KBM-7 (cell line): ENCODE measurements at regions not wholly inside any gene's neighbourhood (a gene's known extent, or its start where the extent isn't known, plus 50 kb on each side); places are given as distances from the start of the nearest gene placed in this dataset.

Experiments
- DNase-seq: peaks from one replicate; pipeline ENCODE4 v3.0.0-alpha.2; 2015
- in situ Hi-C: fragments of 300-500 bp; cut with MboI; formaldehyde crosslinking; loops from 2 replicates; pipeline ENCODE4 v1.14.3; 2020; ENCODE audit warnings: low sequenced_read_pairs, low pct_unique_long_range_greater_than_20kb, mixed read lengths

DNA sequence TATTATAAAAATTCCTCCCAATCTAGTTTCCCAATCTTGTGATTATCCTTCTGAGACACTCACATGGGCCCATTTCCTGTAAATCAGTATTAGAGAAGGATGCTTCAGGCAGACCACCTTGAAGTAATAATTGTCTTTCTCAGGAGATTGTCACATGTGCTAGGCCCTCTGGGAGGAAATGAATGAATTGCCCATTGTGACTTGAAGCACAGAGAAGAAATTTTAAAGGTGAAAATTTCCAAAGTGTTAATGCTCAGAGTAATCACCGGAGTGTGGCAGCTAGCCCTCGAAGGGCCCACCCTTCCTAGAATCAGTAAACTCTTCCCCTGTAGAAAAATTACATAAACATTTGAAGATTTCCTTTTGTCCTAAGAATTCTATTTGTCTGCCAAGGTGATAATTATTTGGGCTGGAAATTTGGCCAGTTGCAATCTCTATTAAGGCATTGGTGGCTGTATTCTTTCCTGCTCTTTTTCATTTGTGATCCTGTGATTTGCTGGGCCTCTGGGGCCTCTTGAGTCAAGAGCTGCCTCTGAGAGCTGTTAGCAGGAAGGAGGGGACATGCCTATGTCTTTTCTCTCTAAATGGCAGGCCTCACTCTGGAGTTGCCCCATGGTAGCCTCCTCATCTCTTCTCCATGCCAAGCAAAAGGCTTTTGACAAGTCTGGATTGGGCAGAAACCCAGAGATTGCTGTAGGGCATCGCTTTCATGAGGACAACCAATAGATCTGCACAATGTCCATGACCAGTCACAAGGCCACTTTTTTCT is 371.5 kb upstream of the ACTBL2 start:
- in situ Hi-C loops, result no loop called here
- DNase-seq, result no peak

DNA sequence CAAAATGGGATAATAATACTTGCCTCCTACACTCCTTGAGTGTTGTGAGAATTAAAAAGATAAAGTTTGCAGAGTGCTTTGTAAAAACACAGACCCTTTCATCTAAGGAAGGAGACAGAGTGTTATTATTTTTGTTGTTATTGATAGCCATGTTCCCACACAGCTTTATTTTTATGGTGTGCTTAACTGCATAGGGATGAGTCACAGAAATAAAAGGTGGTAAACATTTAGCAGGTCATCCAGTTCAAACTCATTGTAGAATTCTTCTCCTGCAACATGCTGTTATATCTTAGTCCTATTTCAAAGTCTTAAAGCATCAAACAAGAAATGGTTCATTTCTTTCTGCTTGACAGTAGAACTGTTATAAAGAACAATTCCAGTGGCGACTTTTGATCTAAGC is 367.5 kb upstream of the ACTBL2 start:
- in situ Hi-C loops, result no loop called here
- DNase-seq, result no peak

DNA sequence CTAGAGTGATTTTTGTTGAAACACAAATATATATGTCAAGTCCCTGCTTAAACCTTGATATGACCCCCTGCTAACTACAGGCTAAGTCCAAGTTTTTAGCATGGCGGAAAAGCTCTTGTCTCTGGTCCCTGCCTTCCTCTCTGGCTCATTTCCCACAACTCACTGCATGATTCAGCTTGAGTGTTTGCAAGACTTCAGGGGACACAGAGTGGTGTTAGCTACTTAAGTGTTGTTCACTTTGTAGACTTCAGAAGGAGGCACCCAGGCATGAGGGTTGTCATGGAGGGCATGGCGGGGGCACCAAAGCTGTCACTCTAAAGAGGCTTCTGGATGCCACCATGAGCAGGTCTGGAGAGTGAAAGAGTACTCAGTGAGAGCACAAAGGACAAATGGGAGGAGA is 362.4 kb upstream of the ACTBL2 start:
- DNase-seq, result no peak
- in situ Hi-C loops, result no loop called here

DNA sequence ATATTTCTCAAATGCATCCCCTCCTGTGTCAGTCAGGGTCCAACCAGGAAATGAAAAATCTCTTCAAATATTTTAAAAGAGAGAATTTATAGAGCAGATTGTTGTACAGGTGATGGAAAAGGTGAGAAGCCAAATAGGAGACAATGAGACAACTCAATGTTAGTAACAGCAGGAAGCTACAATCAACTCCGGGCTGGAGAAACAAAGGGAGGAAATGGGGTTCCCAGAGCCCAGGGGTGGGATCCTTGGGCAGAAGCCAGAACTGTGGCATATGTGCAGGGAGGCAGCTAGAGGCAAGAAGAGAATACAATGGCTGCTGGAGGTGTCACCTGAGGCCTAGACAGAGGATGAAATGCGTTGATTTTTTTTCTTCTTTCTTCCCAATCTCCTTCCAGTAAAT is 361.8 kb upstream of the ACTBL2 start:
- no peak for DNase-seq
- in situ Hi-C loops, result no loop called here

DNA sequence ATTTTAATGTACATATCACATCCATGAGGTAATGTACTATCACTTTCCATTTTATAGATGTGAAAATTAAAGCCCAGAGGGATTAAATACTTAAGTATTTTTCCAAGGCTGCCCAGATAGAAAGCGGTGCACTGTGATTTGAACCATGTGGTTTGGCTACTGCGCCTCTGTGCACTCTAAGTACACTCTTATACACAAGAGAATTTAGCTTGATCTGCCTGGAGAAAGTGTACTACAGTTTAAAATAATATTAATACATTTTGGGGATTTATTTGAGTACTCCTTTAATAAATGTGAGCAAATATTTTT is 360.4 kb upstream of the ACTBL2 start:
- in situ Hi-C loops, result no loop called here

DNA sequence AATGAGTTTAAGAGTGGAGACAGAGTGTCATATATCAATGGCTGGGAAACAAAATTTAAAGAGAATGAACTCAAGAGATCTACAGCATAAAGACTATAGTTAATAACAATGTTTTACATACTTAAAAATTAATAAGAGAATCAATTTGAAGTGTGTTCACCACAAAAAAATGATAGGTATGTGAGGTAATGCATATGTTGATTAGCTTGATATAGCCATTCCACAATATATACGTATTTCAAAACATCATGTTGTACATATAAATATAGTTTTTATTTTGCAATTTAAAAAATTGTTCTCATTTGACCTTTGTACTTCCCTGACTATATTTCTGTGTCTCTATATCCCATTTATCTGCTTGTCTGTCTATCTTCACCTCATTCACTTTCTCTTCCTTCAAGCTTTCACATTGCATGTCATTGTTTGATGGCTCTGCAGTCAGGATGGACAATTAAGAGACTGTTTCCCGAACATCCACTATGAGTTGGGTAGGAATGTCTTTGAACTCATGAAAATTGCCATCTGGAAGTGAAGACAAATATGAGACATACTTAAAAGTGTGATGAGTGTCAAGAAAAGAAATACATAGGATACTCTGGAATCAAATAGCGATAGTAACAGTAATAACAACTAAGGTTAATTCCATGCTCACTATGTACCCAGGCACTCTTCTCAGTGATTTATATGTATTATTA is 359.9 kb upstream of the ACTBL2 start:
- no peak for DNase-seq
- in situ Hi-C loops, result no loop called here

More for the DNA sequence above, 360.4 kb upstream of the ACTBL2 start:
- DNase-seq, result no peak

DNA sequence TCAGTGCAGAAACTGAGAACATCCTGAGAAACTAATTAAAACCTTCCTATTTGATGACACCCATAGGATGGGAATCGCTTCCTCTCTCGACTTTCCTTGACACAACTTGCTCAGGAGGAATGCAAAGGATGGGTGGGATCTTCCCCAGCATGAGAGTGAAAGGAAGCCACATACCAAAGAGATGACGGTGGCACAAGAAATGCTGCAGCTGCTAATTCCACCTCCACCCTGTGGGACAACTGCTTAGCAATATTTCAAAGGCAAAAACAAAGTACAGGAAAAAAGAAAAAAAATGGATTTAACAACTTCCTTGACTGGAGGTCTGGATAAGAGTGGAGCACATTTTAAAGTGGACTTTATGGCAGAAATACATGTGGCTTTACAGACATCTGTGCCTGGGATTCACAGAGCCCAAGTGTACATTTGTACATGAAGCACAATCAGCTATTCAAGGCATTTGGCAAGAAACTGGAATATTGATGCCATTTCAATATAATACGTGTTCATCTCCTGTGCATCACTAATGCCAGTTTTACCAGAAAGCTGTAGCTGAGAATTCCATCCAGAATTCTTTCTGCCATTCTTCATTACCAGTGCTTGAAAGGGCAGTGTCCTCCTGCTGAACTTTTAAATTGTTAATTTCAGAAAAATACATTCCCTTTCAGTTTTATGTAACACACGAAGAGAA is 359.2 kb upstream of the ACTBL2 start:
- in situ Hi-C loops, result no loop called here
- DNase-seq, result no peak

DNA sequence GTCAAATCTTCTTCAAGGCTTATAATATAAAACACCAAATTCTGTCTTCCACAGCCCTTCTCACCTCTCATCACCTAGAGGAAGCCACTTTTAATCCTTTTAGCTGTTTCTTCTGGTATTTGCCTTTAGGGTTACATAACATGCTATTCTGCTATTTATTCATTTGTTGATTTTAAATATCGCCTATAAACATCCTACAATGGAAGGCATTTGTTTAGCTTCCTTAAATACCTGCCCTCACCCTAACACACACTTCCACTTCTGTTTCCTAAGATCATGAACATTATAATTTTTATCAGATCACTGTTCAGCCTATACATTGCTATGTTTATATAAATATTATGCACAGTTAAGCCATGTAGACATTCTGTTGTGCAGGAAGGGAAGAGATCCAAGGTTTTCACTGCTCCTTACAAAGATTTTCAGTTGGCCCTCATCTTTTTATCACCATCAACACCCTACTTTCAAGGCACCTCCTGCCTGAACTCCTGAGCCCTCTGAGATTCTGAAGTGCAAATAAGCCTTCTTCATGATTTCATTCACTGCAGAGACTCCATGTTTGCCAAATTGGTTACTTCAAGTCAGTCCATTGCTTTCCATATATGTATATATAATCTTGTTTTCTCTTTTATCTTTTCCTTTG is 356.9 kb upstream of the ACTBL2 start:
- no peak for DNase-seq
- in situ Hi-C loops, result no loop called here

DNA sequence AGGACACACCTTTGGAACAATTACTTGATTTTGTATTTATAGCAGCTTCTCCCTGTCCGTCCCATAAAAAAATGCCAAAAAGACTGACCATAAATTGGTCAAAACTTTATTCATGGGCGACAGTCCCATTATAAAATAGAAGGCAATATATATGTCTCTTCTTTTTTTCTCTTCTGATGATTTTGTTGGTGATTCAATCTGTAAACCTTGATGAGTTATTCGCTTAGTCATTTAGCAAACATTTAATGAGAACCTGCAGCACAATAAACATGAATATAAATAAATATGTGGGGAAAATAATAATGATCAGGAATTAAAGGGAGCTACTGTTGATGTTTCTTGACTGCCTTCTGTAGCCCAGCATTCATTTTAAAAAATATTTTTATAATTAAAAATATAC is 356.4 kb upstream of the ACTBL2 start:
- no peak for DNase-seq
- in situ Hi-C loops, result no loop called here

DNA sequence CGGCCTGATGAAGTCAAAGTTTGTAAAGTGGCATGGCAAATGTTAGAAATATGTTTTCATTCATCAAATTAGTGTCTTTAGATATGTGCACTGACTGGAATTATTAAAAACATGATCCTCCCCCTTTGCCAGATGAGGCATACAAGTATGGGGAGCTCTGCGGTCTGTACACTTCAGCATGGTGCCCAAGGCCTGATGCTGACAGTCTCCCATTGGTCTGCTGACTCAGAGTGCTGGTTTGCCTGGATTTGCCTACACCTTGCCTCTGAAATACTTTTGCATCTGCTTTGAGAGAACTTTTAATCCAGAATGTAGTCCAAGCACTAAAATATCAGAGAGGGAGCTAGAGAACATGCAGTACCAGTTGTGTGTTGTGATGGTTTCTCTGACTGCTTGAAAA is 354.3 kb upstream of the ACTBL2 start:
- in situ Hi-C loops, result no loop called here
- DNase-seq, result no peak

DNA sequence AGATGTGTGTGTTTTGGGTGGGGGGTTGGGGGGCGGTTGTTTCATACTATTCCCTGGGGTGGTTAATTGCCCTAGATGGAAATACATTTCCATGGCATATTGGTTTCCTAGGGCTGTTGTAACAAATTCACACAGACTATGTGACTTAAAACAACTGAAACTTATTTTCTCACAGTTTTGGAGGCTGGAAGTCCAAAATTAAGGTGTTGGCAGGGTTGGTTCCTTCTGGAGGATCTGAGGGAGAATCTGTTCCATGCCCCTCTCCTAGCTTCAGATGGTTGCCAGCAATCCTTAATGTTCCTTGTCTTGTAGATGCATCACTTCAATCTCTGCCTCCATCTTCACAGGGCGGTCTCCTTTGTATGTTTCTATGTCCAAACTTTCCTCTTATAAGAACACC is 353.7 kb upstream of the ACTBL2 start:
- in situ Hi-C loops, result no loop called here
- DNase-seq, result no peak

DNA sequence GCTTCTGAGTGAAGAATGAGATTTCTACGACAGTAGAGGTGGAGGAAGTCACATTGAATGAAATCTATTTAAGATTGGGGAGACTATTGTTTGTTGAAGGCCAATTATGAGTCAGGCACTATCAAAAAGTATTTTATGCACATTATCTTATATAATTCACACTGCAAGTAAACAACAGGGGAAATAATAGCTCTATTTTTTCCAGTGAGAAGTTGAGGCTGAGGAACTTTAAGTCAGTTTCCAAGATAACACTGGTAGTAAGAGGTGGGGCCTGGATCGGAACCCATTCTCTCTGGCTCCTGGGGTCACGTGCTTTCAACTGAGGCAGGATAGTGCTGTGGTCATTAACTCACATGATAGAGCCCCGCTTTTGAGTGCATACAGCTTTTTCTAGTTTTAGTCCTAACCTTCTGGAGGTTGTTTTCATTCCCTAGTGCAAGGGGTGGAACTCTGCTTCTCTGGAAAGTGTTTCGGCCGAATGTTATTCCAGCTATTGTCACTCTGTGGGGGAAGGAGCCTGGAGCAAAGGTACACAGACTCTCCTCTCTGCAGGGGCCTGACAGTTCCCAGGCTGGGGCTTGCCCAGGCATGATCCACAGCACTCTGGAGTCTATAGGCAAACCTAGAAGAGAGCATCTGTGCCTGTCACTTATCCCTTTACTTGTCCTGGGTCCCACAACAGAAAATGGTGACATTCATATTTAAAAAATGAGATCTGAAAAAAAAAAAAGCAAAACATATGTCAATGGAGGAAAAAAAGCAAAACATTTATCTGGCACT is 352.4 kb upstream of the ACTBL2 start:
- DNase-seq, result peak; percentile 5
- in situ Hi-C loops, result no loop called here

DNA sequence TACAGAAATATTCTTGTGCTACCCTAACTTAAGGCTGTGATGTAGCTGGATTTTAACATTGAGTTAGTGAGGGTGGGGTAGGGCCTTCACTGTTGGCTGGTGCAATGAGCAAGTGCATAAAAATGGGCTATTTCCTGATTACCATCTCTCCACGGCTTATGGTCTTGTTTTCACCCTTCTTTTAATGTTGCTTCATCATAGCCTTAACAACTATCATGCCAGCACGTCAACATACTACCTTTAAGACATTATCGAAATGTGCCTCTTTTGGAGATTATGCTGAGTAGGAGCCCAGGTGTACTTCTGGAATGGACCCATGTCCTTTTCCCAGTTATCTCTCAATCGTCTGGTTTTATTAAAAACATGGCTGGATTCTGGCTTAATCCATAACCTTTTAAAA is 350.9 kb upstream of the ACTBL2 start:
- in situ Hi-C loops, result no loop called here
- no peak for DNase-seq

DNA sequence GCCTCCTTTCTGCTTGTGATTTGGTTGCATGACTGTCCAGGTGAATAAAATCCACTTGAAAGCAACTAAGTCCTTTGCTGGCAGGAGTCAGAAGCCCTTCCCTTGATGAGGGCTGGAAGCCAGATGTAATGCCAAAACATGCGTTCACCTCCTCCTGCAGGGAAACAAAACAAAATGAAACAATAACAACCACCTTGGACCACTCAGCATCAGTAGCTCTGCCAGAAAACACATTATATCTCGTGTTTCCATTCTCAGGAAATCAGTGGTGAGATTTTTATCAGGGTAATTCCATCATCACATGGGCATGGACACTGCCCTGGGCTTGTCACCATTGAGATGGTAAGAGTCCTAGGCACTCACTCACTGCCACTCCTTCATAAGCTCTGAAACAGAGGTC is 350.3 kb upstream of the ACTBL2 start:
- in situ Hi-C loops, result no loop called here
- DNase-seq, result no peak

DNA sequence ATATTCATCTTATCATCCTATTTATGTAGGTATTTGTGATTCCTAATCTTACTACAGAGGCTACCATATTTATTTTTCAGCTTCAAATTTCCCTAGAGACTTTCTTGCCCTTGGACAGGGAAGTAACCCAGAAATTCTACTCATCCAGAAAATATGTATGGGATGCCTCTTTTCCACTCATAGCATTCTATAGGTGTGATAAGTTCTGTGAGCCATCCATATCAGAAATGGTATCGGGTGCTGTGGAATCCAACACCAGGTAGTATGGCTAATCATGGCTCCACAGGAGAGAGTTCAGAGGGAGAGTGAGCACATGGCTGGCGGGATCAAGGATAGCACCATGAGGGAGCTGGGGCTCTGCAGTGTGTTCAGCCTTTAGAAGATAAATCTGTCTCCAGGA is 349.3 kb upstream of the ACTBL2 start:
- no peak for DNase-seq
- in situ Hi-C loops, result no loop called here

DNA sequence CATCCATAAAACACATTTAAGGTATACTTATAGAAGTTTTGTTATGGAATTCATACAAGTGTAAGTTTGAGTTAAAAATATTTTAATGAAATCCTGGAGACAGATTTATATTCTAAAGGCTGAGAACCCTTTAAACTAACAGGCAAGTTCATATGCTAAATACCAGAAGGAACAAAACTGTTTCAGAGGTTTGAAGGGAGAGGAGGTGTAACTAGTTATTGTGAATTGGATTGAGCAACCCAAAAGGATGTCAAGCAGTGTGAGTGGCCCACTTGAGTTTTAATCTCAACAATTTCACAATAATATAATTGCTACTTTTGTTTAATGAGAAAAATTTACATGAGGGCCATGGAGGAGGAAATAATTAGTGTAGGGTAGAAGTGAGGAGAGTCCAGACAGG is 348.5 kb upstream of the ACTBL2 start:
- in situ Hi-C loops, result no loop called here
- DNase-seq, result no peak

DNA sequence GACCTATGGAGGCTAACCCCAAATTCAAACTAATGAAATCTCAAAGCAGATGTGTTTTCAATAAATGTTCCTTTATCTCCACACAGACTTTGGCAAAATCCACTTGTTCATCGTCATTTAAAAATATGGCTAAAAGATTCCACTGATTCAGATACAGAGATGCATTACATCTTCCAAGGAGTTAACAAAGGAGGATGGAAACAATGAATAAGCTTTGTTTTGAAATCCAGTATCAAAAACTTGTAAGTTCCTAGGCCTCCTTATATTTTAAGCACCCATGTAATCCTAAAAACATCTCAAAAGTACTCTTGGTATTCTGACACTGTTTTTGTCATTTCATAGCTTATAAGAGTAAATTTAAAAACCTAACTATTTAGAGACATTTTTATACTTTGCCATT is 345.6 kb upstream of the ACTBL2 start:
- in situ Hi-C loops, result no loop called here
- no peak for DNase-seq

DNA sequence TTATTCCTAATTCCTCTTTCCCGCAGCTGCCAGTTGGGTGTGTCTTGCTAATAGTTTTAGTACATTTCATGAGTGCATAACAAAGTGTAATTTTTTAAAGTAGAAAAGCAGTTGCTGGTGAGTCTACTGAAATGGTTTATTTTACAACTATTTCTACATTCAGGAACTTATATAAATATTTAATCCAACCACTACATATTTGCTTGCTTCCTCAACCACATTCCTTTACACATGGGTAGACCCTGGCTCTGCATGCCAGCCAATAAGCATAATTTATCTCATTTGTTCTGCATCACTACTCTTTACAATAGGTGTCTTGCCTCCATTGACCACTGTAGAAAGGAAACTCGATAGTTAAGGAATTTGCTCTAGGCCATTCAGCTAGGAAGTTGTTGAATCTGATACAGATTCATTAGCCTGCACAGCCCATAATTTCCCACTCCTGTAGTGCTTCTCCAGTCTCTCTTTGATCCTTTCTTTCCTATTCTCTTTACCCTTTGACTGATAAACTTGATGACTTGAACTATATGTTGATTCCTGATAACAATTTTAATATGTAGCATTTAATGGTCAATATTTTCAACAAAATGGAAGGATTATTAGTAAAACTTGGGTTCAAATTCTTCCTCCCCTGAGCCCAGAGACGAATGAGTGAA is 342.5 kb upstream of the ACTBL2 start:
- in situ Hi-C loops, result no loop called here
- no peak for DNase-seq

DNA sequence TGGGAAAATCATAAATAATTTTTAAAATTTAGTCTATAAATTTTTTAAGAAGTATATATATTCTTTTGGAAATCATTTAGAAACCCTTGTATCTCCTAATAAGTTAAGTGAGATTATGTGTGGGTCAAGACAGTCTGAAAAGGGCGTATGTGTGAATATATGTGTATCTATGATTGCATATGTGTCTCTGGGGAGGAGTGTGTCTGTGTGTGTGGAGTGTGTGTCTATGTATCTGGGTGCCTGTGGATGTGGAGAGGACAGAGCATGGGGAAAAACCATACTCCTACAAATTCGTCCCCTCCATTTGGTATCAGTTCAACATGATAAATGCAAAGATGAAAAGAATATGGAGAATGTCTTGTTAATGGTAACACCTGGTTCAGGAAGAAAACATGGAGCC is 342.0 kb upstream of the ACTBL2 start:
- DNase-seq, result no peak
- in situ Hi-C loops, result no loop called here
